Activated CD4-positive, alpha-beta T cell treated with anti-CD3 and anti-CD28 coated beads for 4 hours (primary cell): ENCODE measurements at regions not wholly inside any gene's neighbourhood (a gene's known extent, or its start where the extent isn't known, plus 50 kb on each side); places are given as distances from the start of the nearest gene placed in this dataset.
"Not testable (repeated sequence)": the region's sequence is repeated elsewhere in the genome, so short reads cannot be mapped to it uniquely, and the experiment has no call there.

Experiments
- DNase-seq, 2 donors: peaks; one replicate each; pipeline ENCODE4 v3.0.0-alpha.2; 2020

DNA sequence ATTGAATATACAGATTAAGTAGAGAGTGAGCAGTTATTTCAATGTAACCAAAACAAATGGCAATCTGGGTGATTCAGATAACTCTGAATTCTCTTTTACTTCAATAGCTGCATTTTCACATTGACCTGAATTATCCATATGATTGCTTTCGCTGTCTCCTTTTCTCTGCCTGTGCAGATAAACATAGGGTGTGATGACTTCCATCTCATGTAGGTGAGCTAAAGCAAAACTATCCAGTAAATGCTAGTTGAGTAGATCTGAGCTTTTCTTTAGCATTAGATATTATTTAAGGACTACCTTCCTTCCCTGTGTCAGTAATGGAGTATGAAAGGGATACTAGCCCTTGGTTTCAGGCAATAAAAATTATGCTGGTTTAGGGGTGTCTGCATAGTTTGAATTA is 288.6 kb downstream of the OXSM start:
- DNase-seq: no peak

DNA sequence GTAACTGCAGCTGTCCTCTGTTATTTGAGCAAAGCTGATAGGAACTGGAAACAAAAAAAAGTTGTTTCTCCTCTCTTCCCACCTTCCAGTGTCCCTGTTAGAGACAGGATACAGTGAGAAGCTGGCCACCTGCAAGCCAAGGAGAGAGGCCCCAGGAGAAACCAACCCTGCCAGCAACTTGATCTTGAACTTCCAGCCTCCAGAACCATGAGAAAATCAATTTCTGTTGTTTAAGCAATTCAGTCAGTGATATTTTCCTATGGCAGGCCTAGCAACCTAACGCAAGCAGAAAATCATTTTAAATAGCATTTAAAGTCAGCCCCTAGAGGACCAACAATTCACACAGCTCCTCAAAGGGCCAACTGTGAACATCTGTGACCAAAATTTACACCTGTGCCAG is 291.3 kb downstream of the OXSM start:
- DNase-seq: no peak

DNA sequence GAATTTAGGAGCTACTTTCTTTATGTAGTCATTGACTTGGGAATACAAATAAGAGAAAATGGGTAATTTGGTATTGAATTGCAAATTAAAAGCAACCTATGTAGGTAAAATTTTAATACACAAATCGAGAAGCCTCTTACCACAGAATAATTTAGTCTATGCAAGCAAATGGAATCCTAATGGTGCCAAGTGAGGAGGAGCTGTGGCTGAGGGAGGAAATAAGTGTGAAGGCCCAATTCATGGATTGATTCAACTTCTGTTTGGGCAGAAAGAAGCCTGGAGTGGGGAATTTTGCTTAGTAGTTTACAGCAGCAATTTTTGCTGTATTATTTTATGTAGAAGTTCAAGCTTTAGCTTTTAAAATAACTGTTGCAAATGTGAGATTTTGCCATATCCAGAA is 291.9 kb downstream of the OXSM start:
- DNase-seq: no peak

DNA sequence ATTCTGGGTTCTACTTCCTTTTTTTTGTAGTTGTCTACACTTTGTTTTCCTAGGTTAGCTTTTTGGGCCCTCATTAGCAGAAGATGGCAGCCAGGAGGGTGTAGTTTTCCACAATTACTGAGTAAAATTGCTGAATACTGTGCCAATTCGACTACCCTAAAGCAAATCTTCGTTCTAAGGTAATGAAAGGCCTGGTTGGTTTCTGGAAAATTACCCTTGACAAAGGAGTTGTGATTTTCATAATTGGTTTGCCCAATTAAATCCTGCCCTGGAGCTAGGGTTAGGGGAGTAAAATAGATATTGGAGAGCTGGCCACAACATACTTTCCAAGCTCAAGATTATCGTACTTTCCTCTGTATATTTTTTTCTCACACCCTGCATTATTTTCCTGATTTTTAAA is 293.0 kb downstream of the OXSM start:
- no peak for DNase-seq

DNA sequence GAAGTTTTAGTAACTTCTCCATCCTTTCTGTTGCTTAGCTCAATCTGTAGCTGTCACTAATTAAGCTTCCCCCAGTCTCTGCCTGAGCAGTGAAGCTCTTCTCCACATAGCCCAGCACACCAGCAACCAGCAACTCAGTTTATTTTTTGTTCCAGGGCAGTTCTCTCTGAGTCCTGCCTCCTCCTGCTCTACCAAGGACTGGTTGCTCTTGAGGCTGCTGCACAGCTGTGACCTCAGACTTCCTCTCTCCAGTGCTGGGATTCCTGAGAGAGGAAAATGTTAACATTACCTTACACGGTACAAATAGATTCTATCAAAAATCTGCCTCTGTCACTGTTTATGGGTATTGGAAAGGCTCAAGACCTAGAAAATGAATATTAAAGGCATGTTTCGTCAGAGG is 294.7 kb downstream of the OXSM start:
- DNase-seq: no peak

DNA sequence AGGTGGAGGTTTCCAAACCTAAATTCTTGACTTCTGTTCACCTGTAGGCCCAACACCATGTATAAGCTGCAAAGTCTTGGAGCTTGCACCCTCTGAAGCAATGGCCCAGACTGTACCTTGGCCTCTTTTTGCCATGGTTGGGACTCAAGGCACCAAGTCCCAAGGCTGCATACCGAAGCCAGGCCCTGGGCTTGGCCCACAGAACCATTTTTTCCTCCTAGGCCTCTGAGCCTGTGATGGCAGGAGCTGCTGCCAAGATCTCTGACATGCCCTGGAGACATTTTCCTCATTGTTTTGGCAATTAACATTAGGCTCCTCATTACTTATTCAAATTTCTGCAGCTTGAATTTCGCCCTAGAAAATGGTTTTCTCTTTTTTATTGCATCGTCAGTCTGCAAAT is 297.9 kb downstream of the OXSM start:
- DNase-seq: no peak

DNA sequence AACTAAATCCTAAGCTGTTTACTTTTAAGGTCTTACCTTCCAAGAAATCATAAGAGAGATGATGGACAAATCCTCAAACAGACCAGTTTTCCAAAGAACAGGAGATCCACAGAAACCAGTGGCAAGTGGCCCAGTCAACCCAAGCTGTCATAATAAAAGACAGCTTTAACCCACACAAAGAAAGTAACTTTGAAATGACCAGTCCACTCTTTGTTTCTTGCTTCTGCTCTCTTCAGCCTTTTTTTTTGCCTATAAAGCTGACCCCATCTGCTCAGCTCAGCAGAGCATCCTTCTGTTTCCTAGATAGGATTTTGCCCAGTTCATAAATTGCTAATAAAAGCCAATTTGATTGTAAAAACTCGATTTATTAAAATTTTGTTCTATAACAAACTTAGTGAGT is 299.4 kb downstream of the OXSM start:
- no peak for DNase-seq

DNA sequence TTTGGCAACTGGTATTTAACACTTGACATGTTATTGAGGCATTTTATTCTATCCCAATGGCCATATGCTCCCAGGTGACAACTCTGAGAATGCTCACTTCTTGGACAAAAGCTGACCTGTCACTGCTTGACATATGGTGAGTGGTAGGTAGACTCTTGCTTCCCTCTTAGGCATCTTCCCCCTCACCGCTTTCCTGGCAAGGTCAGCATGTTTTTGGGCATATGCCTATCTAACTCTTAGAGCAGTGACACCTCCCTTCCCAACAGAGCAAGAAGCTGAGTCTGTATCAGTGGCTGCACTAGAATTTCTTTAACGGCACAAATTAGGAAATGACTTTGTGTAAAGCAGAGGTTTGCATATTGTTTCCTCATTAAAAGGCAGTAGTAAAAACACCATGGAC is 300.7 kb downstream of the OXSM start:
- DNase-seq: no peak

DNA sequence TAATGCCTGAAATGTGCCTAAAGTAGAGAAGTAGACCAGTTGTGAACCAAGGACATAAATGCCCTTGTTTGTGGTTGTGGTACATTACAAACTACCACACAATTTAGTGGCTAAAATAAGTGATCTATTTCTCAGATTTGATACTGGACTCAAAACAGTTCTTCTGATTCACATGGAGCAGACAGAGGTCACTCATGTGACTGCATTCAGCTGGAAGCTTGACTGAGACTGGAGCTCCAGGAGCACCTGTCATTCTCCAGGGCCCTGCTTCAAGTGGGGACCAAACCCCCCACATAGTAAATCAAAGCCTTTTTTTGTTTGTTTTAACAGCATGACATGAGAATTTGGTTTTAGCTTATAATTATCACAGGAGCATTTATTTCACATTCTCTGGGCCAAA is 301.2 kb downstream of the OXSM start:
- DNase-seq: no peak

DNA sequence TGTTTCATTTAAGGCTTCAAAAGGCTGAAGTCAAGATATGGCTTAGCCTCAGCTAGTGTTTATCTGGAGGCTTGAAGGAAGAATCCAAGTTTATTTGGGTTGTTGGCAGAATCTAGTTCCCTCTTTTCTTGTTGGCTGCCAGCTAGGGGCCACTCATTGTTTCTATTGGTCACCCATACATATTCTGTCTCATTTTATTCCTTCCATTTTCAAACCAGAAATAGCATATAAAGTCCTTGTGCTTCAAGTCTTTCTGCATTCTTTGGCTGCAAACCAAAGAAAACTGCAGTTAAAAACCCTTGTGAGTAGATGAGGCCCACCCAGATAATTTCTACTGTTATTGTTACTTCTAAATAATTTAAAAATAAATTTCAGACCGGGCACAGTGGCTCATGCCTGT is 301.7 kb downstream of the OXSM start:
- DNase-seq: no peak

DNA sequence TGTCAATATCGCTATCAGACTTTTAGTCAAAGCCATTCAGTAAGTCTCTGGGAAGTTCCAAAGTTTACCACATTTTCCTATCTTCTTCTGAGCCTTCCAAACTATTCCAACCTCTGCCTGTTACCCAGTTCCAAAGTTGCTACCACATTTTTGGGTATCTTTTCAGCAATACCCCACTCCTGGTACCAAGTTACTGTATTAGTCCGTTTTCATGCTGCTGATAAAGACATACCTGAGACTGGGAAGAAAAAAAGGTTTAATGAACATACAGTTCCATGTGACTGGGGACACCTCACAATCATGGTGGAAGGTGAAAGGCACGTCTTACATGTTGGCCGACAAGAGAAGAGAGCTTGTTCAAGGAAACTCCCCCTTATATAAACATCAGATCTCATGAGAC is 307.2 kb downstream of the OXSM start:
- DNase-seq: not testable (repeated sequence)

DNA sequence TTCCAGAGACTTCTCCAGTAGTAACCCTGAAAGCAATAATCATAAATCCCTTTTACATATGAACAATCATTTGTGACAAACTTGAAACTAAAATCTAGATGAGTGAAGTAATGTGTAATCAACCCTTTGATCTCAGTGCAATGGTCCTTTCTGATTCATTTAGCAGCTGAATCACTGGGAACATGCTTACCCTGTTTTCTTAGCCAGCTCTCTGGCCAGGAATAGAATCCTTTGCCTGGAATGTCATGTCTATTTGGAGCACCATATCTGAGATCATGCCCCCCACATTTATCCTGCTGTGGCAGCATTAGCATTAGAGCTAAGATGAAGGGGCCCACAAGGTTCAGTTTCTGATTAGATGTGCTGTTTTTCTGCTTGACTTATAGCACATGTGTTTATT is 309.8 kb downstream of the OXSM start:
- DNase-seq: no peak

DNA sequence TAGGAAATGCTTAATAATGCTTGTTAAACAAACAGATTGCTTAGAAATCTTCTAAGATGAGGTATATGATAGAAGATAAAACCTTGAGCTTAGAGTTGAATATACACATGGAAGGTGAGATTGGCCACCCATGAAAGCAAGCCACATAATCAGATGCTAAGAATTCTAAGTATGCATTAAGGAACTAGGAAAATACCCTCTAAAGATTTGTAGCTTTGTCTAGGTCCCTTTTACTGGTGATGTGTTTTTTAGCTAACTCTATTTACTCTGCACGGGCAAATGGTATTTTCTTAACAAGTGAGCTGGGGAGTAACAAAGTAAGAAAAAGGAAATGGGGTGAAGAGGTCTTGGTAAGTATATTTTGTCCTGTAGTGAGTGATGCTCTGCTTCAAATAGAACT is 310.3 kb downstream of the OXSM start:
- DNase-seq: no peak

DNA sequence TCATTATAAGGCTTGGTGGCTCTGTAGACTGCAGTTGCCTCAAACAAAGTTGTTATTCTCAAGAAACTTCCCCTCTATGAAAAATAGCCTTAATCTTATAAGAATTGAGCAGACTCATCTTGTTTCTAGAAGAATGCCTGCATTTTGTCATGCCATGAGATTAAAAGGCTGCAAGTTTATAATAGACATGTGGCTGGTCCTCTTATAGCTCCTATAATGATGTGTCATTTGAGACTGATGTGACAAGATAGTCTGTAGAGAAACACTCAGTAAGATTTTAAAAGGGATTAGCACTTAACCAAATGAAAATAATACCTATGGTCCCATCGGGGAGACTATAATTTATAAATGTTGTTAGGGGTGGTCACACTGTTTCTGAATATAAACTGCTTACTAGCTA is 312.5 kb downstream of the OXSM start:
- no peak for DNase-seq

DNA sequence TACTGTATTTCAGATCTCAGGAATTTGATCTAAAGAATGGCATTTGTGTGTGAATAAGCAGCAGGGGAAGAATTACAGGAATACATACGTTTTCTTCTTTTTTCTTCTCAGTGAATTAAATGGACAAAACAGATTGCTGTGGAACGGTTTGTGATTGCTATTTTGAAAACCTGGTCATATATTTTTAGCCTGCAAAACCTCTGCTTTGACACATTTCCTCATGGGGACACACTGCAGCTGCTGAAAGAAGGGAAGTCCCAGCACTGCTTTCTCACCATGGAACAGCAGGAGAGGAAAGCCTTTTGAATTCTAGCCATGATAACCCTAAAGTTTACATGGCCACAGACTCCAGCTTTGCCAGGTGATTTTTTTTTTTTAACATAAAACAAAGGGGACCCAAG is 315.0 kb downstream of the OXSM start:
- DNase-seq: no peak

DNA sequence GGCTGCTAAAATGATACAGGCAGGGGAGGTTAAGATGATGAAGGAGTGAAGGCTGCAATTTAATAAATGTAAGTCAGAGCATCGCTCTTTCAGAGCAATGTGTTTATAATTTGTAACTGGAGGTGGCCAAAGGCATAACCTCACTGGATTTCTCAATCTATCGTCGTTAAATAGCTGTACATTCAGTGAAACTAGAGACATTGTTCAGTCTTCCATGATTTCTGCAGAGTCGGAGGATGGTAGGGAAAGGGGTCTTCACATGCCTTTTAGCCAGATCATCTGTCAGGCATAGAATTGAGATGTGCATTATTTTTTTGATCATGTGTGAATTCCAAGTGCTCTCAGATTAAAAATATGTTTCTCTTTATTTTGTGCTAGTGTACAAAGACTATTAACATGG is 315.4 kb downstream of the OXSM start:
- DNase-seq: no peak

DNA sequence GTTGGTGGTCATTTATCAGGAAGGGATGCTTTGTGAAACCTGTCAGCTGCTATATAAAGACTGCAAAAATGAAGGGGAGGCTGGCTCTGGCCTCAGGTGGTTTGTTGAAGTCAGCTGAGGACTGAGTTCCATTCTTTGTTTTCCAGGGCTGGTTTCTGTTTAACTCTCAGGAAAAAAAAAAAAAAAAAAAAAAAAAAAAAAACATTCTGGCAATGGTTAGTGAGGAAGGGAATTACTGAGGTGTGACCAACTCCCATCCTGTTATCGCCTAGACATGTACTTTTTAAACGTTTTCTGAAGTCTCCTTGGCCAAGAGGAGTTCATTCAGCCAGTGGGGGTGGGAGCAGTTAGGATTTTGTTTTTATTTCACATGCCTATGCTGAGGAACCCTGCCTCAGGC is 316.3 kb downstream of the OXSM start:
- no peak for DNase-seq

DNA sequence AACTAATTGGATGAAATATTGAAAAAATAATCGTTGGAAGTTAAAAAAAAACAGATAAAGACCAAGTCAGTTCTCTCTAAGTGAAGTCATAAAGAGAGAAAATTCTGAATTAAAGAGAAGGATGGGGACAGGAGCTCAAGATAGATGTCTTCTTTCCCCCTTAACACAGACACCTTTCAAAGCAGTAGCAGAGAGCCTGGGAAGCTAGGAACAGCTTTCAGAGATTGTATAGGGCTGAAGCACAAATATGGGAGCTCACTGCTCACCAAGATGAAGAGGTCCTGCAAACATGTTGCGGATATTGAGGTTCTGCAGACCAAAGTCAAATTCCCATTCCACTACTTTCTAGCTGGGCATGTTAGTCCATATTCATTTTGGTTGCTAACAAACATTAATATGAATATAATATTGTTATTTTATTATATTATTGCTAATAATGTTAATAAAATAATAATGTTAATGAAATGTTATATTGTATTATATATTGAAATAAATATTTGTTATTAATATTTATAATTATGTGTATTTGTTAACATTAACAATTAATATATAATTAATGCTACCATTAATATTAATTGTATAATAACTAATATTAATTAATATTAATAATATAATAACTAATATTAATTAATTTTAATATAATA is 319.1 kb downstream of the OXSM start:
- DNase-seq: no peak

DNA sequence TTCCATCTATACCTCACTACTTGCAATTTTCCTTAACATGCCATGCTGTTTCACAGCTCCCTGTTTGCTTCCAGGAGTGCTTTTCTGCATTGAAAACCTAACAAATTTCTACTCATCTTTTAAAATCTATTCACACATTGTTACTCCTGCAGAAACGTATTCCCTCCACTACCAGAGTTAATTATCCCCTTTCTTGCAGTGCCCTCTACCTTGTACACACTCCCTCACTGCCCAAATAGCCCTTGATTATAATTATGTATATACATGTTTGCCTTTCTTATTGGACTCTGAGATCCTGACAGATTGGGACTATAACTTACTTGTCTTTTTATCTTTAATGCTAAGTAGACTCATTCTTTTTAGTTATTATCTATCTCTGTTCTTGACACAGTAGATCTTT is 325.0 kb downstream of the OXSM start:
- no peak for DNase-seq

DNA sequence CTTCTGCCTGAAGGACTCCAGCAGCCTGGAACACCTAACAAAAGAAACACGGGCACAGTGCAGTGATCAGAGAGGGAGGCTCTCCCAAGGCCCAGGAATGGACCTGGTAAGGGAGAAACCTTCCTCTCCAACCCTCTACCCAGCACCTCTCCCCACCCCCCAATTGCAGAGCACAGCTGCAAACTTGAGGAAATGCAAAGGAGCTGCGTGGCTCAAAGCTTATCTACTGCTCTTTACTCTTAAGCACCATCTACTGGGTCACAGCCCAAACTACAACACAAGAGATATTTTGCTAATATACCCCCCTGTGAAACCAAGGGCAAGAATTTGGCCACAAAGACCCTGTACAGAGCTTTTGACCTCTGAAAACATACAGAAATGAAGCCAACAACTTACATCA is 328.3 kb downstream of the OXSM start:
- no peak for DNase-seq

DNA sequence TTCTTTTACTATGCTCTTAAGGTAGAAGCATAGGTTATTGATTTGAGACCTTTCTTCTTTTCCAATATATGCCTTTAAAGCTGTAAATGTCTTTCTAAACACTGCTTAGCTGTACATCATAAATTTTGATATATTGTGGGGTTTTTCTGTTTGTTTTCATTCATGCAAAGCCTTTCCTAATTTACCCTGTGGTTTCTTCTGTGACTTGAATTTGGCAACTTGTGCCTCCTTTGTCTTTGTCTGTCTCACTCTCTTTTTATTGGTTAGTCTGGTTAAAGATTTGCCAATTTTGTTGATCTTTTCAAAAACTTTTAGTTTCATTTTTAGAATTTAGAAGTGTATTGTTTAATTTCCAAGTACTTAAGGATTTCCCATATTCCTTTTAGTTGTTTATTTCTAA is 343.1 kb downstream of the OXSM start:
- no peak for DNase-seq

DNA sequence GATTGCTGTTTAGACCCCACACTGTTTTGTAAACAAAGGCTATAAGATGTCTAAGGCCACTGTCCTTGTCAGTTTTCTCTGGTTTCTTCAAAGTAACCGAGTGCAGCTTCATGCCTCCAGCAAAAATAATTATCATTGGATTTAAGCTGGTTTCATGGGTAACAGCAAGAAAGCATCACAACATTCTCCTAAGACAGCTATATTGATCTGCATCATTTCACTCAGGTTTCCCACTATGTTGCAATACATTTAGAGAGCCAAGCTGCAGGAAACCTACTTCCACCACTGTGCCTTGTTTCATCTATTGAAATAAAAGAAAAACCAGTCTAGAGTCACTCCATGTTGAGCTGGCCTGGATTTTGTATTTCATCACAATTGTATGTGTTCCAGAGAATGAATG is 351.4 kb downstream of the OXSM start:
- DNase-seq: no peak

DNA sequence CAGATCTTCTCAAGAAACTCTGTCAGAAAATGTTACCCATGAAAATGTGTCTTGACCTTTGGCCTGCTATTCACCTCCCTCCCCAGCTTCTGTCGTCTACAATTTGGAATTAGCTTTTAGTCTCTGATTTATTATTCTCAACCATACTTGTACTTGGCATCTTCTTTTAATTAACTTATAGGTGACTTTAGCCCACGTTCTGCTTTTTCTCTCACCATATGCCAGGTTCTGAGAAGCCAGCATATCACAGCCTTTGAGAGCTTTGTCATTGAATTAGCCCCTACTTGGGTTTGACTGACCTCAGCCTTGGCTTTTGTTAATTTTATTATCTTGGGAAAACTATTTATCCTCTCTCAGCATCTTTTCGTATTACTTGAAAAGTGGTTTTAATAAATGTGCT is 355.9 kb downstream of the OXSM start:
- DNase-seq: no peak

DNA sequence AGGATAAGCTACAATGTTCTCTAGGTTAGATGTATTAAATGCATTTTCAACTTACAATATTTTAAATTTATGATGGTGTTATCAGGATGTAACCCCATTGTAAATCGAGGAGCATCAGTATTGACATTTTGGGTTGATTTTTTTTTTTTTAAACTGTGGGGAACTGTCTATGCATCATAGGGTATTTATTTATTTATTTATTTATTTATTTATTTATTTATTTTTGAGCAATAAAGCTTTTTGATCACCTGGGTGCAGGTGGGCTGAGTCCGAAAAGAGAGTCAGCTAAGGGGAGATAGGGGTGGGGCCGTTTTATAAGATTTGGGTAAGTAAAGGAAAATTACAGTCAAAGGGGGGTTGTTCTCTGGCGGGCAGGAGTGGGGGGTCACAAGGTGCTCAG is 367.5 kb downstream of the OXSM start:
- not testable (repeated sequence) for DNase-seq

DNA sequence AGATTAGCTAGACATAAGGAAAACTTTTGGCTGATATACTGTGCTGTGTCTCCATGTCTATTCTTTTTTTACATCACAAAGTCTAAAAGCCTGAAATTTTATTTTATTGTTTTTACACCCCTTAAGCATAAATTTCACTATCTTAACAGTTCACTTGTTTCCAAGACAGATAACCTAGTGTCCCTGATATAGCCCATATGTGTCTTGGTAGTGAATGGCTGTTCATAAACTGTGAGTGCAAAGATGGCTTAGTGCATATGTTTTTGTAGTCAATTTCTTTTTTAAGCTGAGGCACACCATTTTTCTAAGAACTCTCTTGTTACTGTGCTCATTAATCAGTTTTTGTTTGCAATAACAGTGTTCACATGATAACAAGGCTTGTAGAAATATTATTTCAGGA is 381.1 kb downstream of the OXSM start:
- DNase-seq: no peak

DNA sequence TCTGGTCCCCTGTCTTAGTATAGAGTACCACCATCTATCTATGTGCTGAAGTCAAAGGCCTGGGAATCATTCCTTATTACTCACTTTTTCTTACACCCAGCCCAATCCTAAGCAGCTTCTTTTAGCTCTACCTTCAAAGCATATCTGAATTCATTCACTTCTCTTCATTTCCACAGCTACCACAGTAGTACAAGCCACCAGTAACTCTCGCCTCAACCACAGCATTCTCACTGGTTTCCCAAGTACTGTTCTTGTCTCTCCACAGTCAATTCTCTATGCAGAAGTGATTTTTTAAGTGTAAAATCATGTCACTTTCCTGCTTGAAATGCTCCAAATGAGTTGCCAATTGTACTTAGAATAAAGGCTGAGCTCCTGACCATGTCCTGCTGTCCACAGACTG is 401.7 kb downstream of the OXSM start:
- DNase-seq: no peak
